A673 (cell line): ENCODE measurements at regions not wholly inside any gene's neighbourhood (a gene's known extent, or its start where the extent isn't known, plus 50 kb on each side); places are given as distances from the start of the nearest gene placed in this dataset.

Experiments
- BruUV-seq: library from RNA; stranded (reverse); fragments of 400-500 nt; replicated peaks from 2 replicates; lab custom pipeline; 2021; lab: Mats Ljungman, UMichigan
- CTCF ChIA-PET: fragments of 300-600 bp; sonication (Branson Sonifier 250); formaldehyde crosslinking; loops from one replicate; lab custom pipeline; 2022; ENCODE audit warnings: antibody characterized with exemption; lab: Charles Lee
- POLR2A ChIA-PET: fragments of 300-600 bp; sonication (Branson Sonifier 250); formaldehyde crosslinking; loops from one replicate; lab custom pipeline; 2022; ENCODE audit warnings: antibody characterized with exemption; ENCODE audit not compliant: low non-redundant PET; lab: Charles Lee
- DNase-seq: peaks from one replicate; pipeline ENCODE4 v3.0.0-alpha.2; 2015; ENCODE audit warnings: low spot score
- H3K27ac ChIP-seq: fragments of 200-600 bp; sonication (generic); 2 replicates; pipeline ENCODE4 v1.5.1; 2016; ENCODE audit warnings: mixed run types, low read depth, mild to moderate bottlenecking, mixed read lengths, antibody characterized with exemption, low read length; ENCODE audit not compliant: poor library complexity, severe bottlenecking
- H3K27me3 ChIP-seq: fragments of 200-600 bp; sonication (generic); replicated peaks from 2 replicates; pipeline ENCODE4 v1.6.1; 2017; ENCODE audit warnings: mixed run types, low read depth, mild to moderate bottlenecking, mixed read lengths, antibody characterized with exemption, low read length; ENCODE audit not compliant: insufficient read depth, poor library complexity
- H3K36me3 ChIP-seq: fragments of 200-600 bp; sonication (generic); 2 replicates; pipeline ENCODE4 v1.6.1; 2016; ENCODE audit warnings: mixed run types, mild to moderate bottlenecking, mixed read lengths, antibody characterized with exemption, low read length; ENCODE audit not compliant: insufficient read depth, poor library complexity, severe bottlenecking
- H3K4me1 ChIP-seq: fragments of 200-600 bp; sonication (generic); 2 replicates; pipeline ENCODE4 v1.6.1; 2017; ENCODE audit warnings: mixed run types, mild to moderate bottlenecking, mixed read lengths, antibody characterized with exemption, low read length; ENCODE audit not compliant: insufficient read depth, poor library complexity, severe bottlenecking
- H3K4me3 ChIP-seq: fragments of 200-600 bp; sonication (generic); 2 replicates; pipeline ENCODE4 v1.5.1; 2016; ENCODE audit warnings: low read depth, mixed run types, mild to moderate bottlenecking, mixed read lengths, low read length; ENCODE audit not compliant: poor library complexity, severe bottlenecking
- H3K9me3 ChIP-seq: fragments of 200-600 bp; sonication (generic); 2 replicates; pipeline ENCODE4 v1.6.1; 2016; ENCODE audit warnings: mixed run types, low read depth, mild to moderate bottlenecking, mixed read lengths, antibody characterized with exemption, low read length; ENCODE audit not compliant: poor library complexity, severe bottlenecking
- CTCF ChIP-seq: fragments of 300-800, 200-600 bp; sonication (generic); conservative IDR thresholded peaks from 2 replicates; pipeline ENCODE4 v1.5.1; 2017; ENCODE audit warnings: low read depth, mild to moderate bottlenecking, antibody characterized with exemption, low read length, moderate library complexity, mixed read lengths
- EZH2 ChIP-seq: fragments of 200-600 bp; sonication (generic); IDR thresholded peaks from 2 replicates; pipeline ENCODE4 v1.6.1; 2017; ENCODE audit warnings: borderline replicate concordance, low read depth, mild to moderate bottlenecking, mixed read lengths, antibody characterized with exemption, low read length; ENCODE audit not compliant: poor library complexity, severe bottlenecking
- intact Hi-C: fragments of 100-400 bp; cut with micrococcal nuclease; formaldehyde crosslinking; loops from one replicate; pipeline ENCODE4 v1.10.0; 2022; ENCODE audit not compliant: unreplicated experiment

- ChIA-PET CTCF (no interaction called here), POLR2A (no interaction called here)
- DNase-seq, result no peak
- TF ChIP-seq CTCF, result no peak
- no peaks in the 10 kb centered on the region for H3K27me3 ChIP-seq
- intact Hi-C loops, result no loop called here
- H3K27ac ChIP-seq, result no peak overlapping the region
- no peaks in the 10 kb centered on the region for H3K9me3 ChIP-seq
- H3K4me3 ChIP-seq, result no peak overlapping the region
- BruUV-seq, result no TSS peak
- no peaks in the 10 kb centered on the region for H3K4me1 ChIP-seq
- no peaks in the 10 kb centered on the region for H3K36me3 ChIP-seq
Measured at GRCh38 chr3:151955356-151955755, 81.9 kb downstream of the SUCNR1 start.

GRCh38 chr3:151960961-151961580, 87.6 kb downstream of the SUCNR1 start:
- POLR2A ChIA-PET, result no interaction called here
- H3K4me1 ChIP-seq, result no peaks in the 10 kb centered on the region
- TF ChIP-seq EZH2 (no peak), CTCF (no peak)
- no TSS peak for BruUV-seq
- intact Hi-C loops, result no loop called here
- CTCF ChIA-PET, result interaction anchor here (0.6 kb wide), 1 partner anchor 1959 kb away, joined by 3 read pairs; no protein-coding TSS in a partner anchor
- no peak overlapping the region for H3K27ac ChIP-seq
- H3K4me3 ChIP-seq, result no peak overlapping the region
- no peak for DNase-seq
- H3K27me3 ChIP-seq, result no peaks in the 10 kb centered on the region
- H3K9me3 ChIP-seq, result no peaks in the 10 kb centered on the region
- H3K36me3 ChIP-seq, result no peaks in the 10 kb centered on the region

- no TSS peak for BruUV-seq
- Histone ChIP-seq H3K4me3 (no peak overlapping the region), H3K27me3 (no peaks in the 10 kb centered on the region), H3K9me3 (no peaks in the 10 kb centered on the region), H3K27ac (no peak overlapping the region), H3K4me1 (no peaks in the 10 kb centered on the region), H3K36me3 (no peaks in the 10 kb centered on the region)
- CTCF ChIA-PET, result no interaction called here
- DNase-seq, result no peak
- POLR2A ChIA-PET, result no interaction called here
- TF ChIP-seq CTCF (no peak), EZH2 (no peak)
- intact Hi-C loops, result no loop called here
Measured at GRCh38 chr3:151962352-151962751, 88.9 kb downstream of the SUCNR1 start.
